TTC549 (cell line): ENCODE measurements at regions not wholly inside any gene's neighbourhood (a gene's known extent, or its start where the extent isn't known, plus 50 kb on each side); places are given as distances from the start of the nearest gene placed in this dataset.

Experiments used
- FAIRE-seq: peaks from 2 replicates; lab custom pipeline; 2012; peaks lifted over from hg19 to GRCh38; lab: Jason Lieb, UNC

- FAIRE-seq, result no peak
These were observed 1496.5 kb downstream of the PLA2G4A start for GRCh38 chr1:188325211-188325610.

GRCh38 chr1:188343914-188344313 lies 1515.2 kb downstream of the PLA2G4A start:
- FAIRE-seq, result no peak

- no peak for FAIRE-seq
These were observed 1521.4 kb downstream of the PLA2G4A start for GRCh38 chr1:188350104-188350503.

GRCh38 chr1:188355082-188355481 lies 1526.3 kb downstream of the PLA2G4A start:
- no peak for FAIRE-seq

GRCh38 chr1:188355847-188356246 lies 1527.1 kb downstream of the PLA2G4A start:
- no peak for FAIRE-seq

- FAIRE-seq, result no peak
These were observed 1530.6 kb downstream of the PLA2G4A start for GRCh38 chr1:188359315-188359714.

GRCh38 chr1:188363943-188364342 lies 1535.2 kb downstream of the PLA2G4A start:
- no peak for FAIRE-seq

- no peak for FAIRE-seq
These were observed 1536.2 kb downstream of the PLA2G4A start for GRCh38 chr1:188364927-188365449.

- FAIRE-seq, result peak; percentile 92
These were observed 1537.1 kb downstream of the PLA2G4A start for GRCh38 chr1:188365874-188366273.

- no peak for FAIRE-seq
These were observed 1538.9 kb downstream of the PLA2G4A start for GRCh38 chr1:188367661-188368060.

GRCh38 chr1:188371295-188371806 lies 1542.6 kb downstream of the PLA2G4A start:
- peak; percentile 69 for FAIRE-seq

- no peak for FAIRE-seq
These were observed 1544.1 kb downstream of the PLA2G4A start for GRCh38 chr1:188372821-188373220.

- FAIRE-seq, result peak; percentile 9
These were observed 1554.1 kb downstream of the PLA2G4A start for GRCh38 chr1:188382851-188383250.

GRCh38 chr1:188386161-188386560 lies 1557.4 kb downstream of the PLA2G4A start:
- FAIRE-seq, result no peak

GRCh38 chr1:188386666-188387065 lies 1557.9 kb downstream of the PLA2G4A start:
- FAIRE-seq, result no peak

- FAIRE-seq, result no peak
These were observed 1565.9 kb downstream of the PLA2G4A start for GRCh38 chr1:188394677-188395076.

- no peak for FAIRE-seq
These were observed 1568.8 kb downstream of the PLA2G4A start for GRCh38 chr1:188397521-188397920.

GRCh38 chr1:188402986-188403385 lies 1574.2 kb downstream of the PLA2G4A start:
- no peak for FAIRE-seq

- peak; percentile 23 for FAIRE-seq
These were observed 1577.9 kb downstream of the PLA2G4A start for GRCh38 chr1:188406636-188407035.

GRCh38 chr1:188420177-188420576 lies 1591.4 kb downstream of the PLA2G4A start:
- no peak for FAIRE-seq

- FAIRE-seq, result no peak
These were observed 1594.3 kb downstream of the PLA2G4A start for GRCh38 chr1:188423073-188423472.

GRCh38 chr1:188424176-188424575 lies 1595.4 kb downstream of the PLA2G4A start:
- no peak for FAIRE-seq

GRCh38 chr1:188425687-188426086 lies 1596.9 kb downstream of the PLA2G4A start:
- no peak for FAIRE-seq

- no peak for FAIRE-seq
These were observed 1597.8 kb downstream of the PLA2G4A start for GRCh38 chr1:188426561-188426960.

GRCh38 chr1:188427642-188428041 lies 1598.9 kb downstream of the PLA2G4A start:
- FAIRE-seq, result no peak
